HEK293 (cell line): ENCODE measurements at regions not wholly inside any gene's neighbourhood (a gene's known extent, or its start where the extent isn't known, plus 50 kb on each side); places are given as distances from the start of the nearest gene placed in this dataset.

Source experiments
- CTCF ChIP-seq: fragments of 450-650 bp; formaldehyde crosslinking; IDR thresholded peaks from 2 replicates; pipeline ENCODE4 v1.5.1; 2016; ENCODE audit warnings: missing biosample characterization, missing genetic modification characterization
- PBX3 ChIP-seq: sonication (generic); formaldehyde crosslinking; IDR thresholded peaks from 2 replicates; pipeline ENCODE4 v1.8.1; 2022; ENCODE audit warnings: mild to moderate bottlenecking, moderate library complexity, missing genetic modification reagents
- SP7 ChIP-seq: fragments of 450-650 bp; formaldehyde crosslinking; IDR thresholded peaks from 2 replicates; pipeline ENCODE4 v1.5.1; 2016; ENCODE audit warnings: missing biosample characterization, missing genetic modification characterization
- TCF7L2 ChIP-seq: IDR thresholded peaks from 2 replicates; pipeline ENCODE4 v1.6.1; 2011; ENCODE audit warnings: low read depth, mild to moderate bottlenecking, inconsistent platforms, low read length, moderate library complexity, borderline replicate concordance
- ZBTB7A ChIP-seq: fragments of 450-650 bp; formaldehyde crosslinking; IDR thresholded peaks from 2 replicates; pipeline ENCODE4 v1.5.1; 2016; ENCODE audit warnings: low read depth, missing biosample characterization, missing genetic modification characterization
- ZNF37A ChIP-seq: fragments of 450-650 bp; IDR thresholded peaks from 2 replicates; pipeline ENCODE4 v1.5.1; 2018; ENCODE audit warnings: missing biosample characterization, missing genetic modification characterization
- ZNF600 ChIP-seq: fragments of 450-650 bp; formaldehyde crosslinking; IDR thresholded peaks from 2 replicates; pipeline ENCODE4 v1.5.1; 2016; ENCODE audit warnings: missing biosample characterization, missing genetic modification characterization
- ZNF701 ChIP-seq: fragments of 450-650 bp; formaldehyde crosslinking; IDR thresholded peaks from 2 replicates; pipeline ENCODE4 v1.5.1; 2016; ENCODE audit warnings: missing biosample characterization, missing genetic modification characterization
- ZNF830 ChIP-seq: fragments of 450-650 bp; IDR thresholded peaks from 2 replicates; pipeline ENCODE4 v1.5.0; 2018; ENCODE audit warnings: missing biosample characterization, missing genetic modification characterization, low read depth, mild to moderate bottlenecking, moderate library complexity
- TF ChIP-seq, protein P1 (sequence below): fragments of 450-650 bp; formaldehyde crosslinking; IDR thresholded peaks from 2 replicates; pipeline ENCODE4 v1.5.1; 2016; ENCODE audit warnings: missing biosample characterization, missing genetic modification characterization
- TF ChIP-seq, protein P2 (sequence below): fragments of 450-650 bp; formaldehyde crosslinking; IDR thresholded peaks from 2 replicates; pipeline ENCODE4 v1.5.1; 2016; ENCODE audit warnings: missing biosample characterization, missing genetic modification characterization

- TF ChIP-seq ZNF830 (tag by site-specific recombination): no peak
- TF ChIP-seq, protein P1, sequence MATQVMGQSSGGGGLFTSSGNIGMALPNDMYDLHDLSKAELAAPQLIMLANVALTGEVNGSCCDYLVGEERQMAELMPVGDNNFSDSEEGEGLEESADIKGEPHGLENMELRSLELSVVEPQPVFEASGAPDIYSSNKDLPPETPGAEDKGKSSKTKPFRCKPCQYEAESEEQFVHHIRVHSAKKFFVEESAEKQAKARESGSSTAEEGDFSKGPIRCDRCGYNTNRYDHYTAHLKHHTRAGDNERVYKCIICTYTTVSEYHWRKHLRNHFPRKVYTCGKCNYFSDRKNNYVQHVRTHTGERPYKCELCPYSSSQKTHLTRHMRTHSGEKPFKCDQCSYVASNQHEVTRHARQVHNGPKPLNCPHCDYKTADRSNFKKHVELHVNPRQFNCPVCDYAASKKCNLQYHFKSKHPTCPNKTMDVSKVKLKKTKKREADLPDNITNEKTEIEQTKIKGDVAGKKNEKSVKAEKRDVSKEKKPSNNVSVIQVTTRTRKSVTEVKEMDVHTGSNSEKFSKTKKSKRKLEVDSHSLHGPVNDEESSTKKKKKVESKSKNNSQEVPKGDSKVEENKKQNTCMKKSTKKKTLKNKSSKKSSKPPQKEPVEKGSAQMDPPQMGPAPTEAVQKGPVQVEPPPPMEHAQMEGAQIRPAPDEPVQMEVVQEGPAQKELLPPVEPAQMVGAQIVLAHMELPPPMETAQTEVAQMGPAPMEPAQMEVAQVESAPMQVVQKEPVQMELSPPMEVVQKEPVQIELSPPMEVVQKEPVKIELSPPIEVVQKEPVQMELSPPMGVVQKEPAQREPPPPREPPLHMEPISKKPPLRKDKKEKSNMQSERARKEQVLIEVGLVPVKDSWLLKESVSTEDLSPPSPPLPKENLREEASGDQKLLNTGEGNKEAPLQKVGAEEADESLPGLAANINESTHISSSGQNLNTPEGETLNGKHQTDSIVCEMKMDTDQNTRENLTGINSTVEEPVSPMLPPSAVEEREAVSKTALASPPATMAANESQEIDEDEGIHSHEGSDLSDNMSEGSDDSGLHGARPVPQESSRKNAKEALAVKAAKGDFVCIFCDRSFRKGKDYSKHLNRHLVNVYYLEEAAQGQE (tag by site-specific recombination): no peak
- no peak for TF ChIP-seq ZNF600 (tag by site-specific recombination)
- TF ChIP-seq ZNF37A (tag by site-specific recombination): no peak
- no peak for TF ChIP-seq CTCF (tag by site-specific recombination)
- TF ChIP-seq SP7 (tag by site-specific recombination): no peak
- TF ChIP-seq ZBTB7A: no peak
- no peak for TF ChIP-seq TCF7L2
- TF ChIP-seq, protein P2, sequence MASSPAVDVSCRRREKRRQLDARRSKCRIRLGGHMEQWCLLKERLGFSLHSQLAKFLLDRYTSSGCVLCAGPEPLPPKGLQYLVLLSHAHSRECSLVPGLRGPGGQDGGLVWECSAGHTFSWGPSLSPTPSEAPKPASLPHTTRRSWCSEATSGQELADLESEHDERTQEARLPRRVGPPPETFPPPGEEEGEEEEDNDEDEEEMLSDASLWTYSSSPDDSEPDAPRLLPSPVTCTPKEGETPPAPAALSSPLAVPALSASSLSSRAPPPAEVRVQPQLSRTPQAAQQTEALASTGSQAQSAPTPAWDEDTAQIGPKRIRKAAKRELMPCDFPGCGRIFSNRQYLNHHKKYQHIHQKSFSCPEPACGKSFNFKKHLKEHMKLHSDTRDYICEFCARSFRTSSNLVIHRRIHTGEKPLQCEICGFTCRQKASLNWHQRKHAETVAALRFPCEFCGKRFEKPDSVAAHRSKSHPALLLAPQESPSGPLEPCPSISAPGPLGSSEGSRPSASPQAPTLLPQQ: no peak
- no peak for TF ChIP-seq PBX3
- no peak for TF ChIP-seq ZNF701 (tag by site-specific recombination)
These were observed 590.4 kb upstream of the SEMA6A start for GRCh38 chr5:117165068-117165467.
